RWPE2 (cell line): ENCODE measurements at regions not wholly inside any gene's neighbourhood (a gene's known extent, or its start where the extent isn't known, plus 50 kb on each side); places are given as distances from the start of the nearest gene placed in this dataset.

Source experiments
- ATAC-seq: fragments of 200-7000 bp; cut with Tn5 transposase; 3 replicates; pipeline ENCODE4 v1.9.1; 2021; ENCODE audit warnings: low read depth
- DNase-seq: peaks from one replicate; pipeline ENCODE4 v3.0.0-alpha.2; 2020; ENCODE audit warnings: low spot score
- H3K27ac ChIP-seq: fragments of 450-650 bp; 2 replicates; pipeline ENCODE4 v1.5.1; 2017; ENCODE audit warnings: mild to moderate bottlenecking; ENCODE audit not compliant: poor library complexity, severe bottlenecking
- H3K27me3 ChIP-seq: fragments of 250-450 bp; sonication (Bioruptor Pico); 2 replicates; pipeline ENCODE4 v1.5.1; 2021; ENCODE audit warnings: mild to moderate bottlenecking, moderate library complexity; ENCODE audit not compliant: insufficient read depth, poor library complexity, severe bottlenecking
- H3K36me3 ChIP-seq: fragments of 250-450 bp; sonication (Bioruptor Pico); 2 replicates; pipeline ENCODE4 v1.5.1; 2020; ENCODE audit warnings: low read depth, mild to moderate bottlenecking, moderate library complexity
- H3K4me1 ChIP-seq: fragments of 250-450 bp; sonication (Bioruptor Pico); 2 replicates; pipeline ENCODE4 v1.5.1; 2021; ENCODE audit warnings: mild to moderate bottlenecking, moderate library complexity; ENCODE audit not compliant: insufficient read depth, poor library complexity, severe bottlenecking
- H3K4me3 ChIP-seq: fragments of 250-450 bp; sonication (Bioruptor Pico); 2 replicates; pipeline ENCODE4 v1.5.1; 2021; ENCODE audit warnings: mild to moderate bottlenecking, moderate library complexity; ENCODE audit not compliant: severe bottlenecking
- H3K9me3 ChIP-seq: fragments of 250-450 bp; sonication (Bioruptor Pico); 2 replicates; pipeline ENCODE4 v1.5.1; 2021; ENCODE audit warnings: mild to moderate bottlenecking, moderate library complexity; ENCODE audit not compliant: severe bottlenecking
- TF ChIP-seq, protein P1 (sequence below): fragments of 450-650 bp; IDR thresholded peaks from one replicate; pipeline ENCODE4 v1.5.1; 2017; ENCODE audit warnings: mild to moderate bottlenecking, moderate library complexity; ENCODE audit not compliant: poor library complexity, severe bottlenecking

DNA sequence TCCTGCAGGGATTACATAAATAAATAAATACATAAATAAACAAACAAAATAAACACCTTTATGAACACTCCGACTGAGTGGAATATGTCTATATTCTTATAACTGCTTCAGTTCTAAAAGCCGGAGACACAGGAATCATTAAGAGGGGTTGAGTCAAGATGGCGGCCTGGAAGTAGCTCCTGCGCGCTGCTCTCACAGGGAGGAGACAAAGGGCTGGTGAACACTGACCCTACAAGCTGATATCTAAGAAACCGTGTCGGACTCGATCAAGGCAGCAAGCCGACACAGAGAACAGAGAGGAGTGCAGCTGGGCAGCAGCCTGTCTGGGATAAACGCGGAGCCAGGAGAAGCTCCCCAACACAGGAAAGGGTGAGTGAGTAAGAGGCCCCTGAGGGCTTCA is 1098.6 kb upstream of the NCAM2 start:
- TF ChIP-seq, protein P1, sequence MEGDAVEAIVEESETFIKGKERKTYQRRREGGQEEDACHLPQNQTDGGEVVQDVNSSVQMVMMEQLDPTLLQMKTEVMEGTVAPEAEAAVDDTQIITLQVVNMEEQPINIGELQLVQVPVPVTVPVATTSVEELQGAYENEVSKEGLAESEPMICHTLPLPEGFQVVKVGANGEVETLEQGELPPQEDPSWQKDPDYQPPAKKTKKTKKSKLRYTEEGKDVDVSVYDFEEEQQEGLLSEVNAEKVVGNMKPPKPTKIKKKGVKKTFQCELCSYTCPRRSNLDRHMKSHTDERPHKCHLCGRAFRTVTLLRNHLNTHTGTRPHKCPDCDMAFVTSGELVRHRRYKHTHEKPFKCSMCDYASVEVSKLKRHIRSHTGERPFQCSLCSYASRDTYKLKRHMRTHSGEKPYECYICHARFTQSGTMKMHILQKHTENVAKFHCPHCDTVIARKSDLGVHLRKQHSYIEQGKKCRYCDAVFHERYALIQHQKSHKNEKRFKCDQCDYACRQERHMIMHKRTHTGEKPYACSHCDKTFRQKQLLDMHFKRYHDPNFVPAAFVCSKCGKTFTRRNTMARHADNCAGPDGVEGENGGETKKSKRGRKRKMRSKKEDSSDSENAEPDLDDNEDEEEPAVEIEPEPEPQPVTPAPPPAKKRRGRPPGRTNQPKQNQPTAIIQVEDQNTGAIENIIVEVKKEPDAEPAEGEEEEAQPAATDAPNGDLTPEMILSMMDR = no peak
- Histone ChIP-seq H3K36me3 (no peaks in the 10 kb centered on the region), H3K27ac (no peak overlapping the region), H3K4me3 (no peak overlapping the region), H3K4me1 (no peaks in the 10 kb centered on the region), H3K27me3 (no peaks in the 10 kb centered on the region), H3K9me3 (no peaks in the 10 kb centered on the region)
- no peak for DNase-seq
- no peak for ATAC-seq

DNA sequence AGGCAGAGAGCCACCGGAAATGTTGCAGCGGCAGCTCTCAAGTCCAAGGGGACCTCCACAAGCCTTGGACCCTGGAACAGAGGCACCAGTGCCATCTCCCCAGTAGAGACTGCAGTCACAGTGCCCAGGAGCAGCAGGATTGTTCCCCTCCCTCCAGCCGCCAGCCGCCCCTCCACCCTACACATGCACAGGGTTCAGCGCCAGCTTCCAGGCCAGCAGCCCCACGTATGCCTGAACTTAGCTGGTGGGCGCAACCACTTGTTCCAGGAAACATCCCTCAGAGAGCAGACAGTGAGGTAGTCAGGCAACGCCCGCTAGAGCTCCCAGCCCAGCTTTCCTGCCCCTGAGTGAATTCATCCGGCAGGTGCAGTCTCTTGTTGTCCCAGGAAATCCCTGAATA is 1098.1 kb upstream of the NCAM2 start:
- Histone ChIP-seq H3K27ac (no peak overlapping the region), H3K4me1 (no peaks in the 10 kb centered on the region), H3K4me3 (no peak overlapping the region), H3K27me3 (no peaks in the 10 kb centered on the region), H3K9me3 (no peaks in the 10 kb centered on the region), H3K36me3 (no peaks in the 10 kb centered on the region)
- TF ChIP-seq, protein P1 = no peak
- DNase-seq (no peak), ATAC-seq (no peak)

DNA sequence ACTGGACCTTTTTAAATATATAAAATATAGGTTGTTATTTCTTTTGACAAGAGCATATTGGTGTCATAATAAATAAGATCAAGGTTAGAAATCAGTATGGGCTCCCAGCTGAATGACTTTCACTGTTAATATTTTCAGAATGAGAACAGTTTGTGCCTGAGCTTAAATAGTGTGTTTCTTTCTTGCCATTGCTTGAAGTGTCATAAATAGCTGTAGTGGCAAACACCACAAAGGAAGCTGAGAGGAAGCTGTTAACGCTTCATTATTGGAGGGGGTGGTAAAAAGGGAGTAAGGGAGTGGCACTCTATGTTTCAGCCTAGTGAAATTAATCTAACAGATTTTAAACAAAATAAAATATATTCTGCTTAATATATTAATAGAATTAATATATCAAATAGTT is 1089.8 kb upstream of the NCAM2 start:
- no peak overlapping the region for H3K4me3 ChIP-seq
- no peak for DNase-seq
- H3K27me3 ChIP-seq = peaks cover 5% of the 10 kb centered on the region
- TF ChIP-seq, protein P1 = no peak
- no peak overlapping the region for H3K27ac ChIP-seq
- no peak for ATAC-seq
- H3K36me3 ChIP-seq = no peaks in the 10 kb centered on the region
- no peaks in the 10 kb centered on the region for H3K4me1 ChIP-seq
- no peaks in the 10 kb centered on the region for H3K9me3 ChIP-seq

DNA sequence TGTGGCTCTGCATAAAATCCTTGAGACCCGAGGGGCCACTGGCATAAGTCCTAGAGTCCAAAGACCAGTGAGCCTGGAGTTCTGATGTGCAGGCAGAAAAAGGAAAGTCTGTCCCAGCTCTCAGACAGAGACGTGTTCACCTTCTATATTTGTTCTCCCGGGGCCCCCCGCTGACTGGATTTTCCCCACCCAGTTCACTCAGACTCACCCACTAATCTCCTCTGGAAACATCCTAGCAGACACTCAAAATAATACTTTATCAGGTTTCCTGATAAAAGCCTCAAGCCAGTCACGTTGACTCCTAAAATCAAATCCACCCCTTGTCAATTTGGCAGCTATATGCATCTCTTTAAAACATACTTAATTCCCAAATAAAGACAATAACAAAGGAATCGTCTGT is 1084.2 kb upstream of the NCAM2 start:
- no peaks in the 10 kb centered on the region for H3K9me3 ChIP-seq
- no peak overlapping the region for H3K27ac ChIP-seq
- H3K27me3 ChIP-seq = no peaks in the 10 kb centered on the region
- no peak overlapping the region for H3K4me3 ChIP-seq
- H3K4me1 ChIP-seq = no peaks in the 10 kb centered on the region
- H3K36me3 ChIP-seq = no peaks in the 10 kb centered on the region
- no peak for ATAC-seq
- DNase-seq = no peak
- TF ChIP-seq, protein P1 = no peak

DNA sequence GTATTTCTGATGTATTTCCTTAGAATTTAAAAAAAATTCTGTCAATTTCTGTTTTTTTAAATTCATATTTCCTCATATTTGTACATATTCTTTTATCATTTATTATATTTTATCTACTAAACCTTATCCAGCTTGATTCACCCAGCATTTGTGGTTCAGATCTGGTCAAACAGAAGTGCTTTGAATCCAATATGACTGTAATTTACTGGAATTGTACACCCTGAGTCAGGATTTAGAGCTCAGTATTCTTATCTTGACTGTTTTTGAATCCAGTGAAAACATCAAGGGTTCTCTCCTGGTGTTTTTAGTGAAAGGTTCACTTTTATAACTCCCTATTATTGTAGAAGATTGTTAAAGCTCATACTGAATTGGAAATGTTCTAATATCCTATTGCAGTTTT is 1077.0 kb upstream of the NCAM2 start:
- no peak for DNase-seq
- TF ChIP-seq, protein P1 = no peak

More for the DNA sequence above, 1077.0 kb upstream of the NCAM2 start:
- peaks cover 26% of the 10 kb centered on the region for H3K27me3 ChIP-seq
- H3K4me1 ChIP-seq = no peaks in the 10 kb centered on the region
- H3K27ac ChIP-seq = no peak overlapping the region
- H3K9me3 ChIP-seq = no peaks in the 10 kb centered on the region
- no peak overlapping the region for H3K4me3 ChIP-seq
- ATAC-seq = no peak
- H3K36me3 ChIP-seq = no peaks in the 10 kb centered on the region
